ENCODE measurements at regions not wholly inside any gene's neighbourhood (a gene's known extent, or its start where the extent isn't known, plus 50 kb on each side); places are given as distances from the start of the nearest gene placed in this dataset.

DNA sequence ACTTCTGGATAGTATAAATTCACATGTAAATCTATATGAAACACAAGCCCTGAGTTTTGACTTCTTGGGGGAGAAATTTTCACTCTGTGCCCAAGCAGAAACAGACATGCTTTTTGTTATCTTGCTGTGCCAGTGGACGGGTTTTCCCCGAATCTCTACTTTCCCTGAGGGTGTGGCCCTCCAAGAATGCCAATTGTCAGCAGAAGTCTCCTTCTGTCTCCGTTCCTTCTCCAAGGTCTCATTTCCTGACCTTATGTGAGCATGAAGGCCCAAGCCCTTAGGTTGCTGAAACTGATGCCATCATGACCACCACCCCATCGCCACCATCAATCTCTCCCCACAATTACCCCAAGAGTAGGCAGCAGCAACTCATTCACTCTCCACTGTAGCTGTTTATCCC, 253.8 kb downstream of the XXYLT1 start:
- no peak for TF ChIP-seq POLR2A (IDR thresholded peaks at IDR 0.05)
- TF ChIP-seq, protein P1, sequence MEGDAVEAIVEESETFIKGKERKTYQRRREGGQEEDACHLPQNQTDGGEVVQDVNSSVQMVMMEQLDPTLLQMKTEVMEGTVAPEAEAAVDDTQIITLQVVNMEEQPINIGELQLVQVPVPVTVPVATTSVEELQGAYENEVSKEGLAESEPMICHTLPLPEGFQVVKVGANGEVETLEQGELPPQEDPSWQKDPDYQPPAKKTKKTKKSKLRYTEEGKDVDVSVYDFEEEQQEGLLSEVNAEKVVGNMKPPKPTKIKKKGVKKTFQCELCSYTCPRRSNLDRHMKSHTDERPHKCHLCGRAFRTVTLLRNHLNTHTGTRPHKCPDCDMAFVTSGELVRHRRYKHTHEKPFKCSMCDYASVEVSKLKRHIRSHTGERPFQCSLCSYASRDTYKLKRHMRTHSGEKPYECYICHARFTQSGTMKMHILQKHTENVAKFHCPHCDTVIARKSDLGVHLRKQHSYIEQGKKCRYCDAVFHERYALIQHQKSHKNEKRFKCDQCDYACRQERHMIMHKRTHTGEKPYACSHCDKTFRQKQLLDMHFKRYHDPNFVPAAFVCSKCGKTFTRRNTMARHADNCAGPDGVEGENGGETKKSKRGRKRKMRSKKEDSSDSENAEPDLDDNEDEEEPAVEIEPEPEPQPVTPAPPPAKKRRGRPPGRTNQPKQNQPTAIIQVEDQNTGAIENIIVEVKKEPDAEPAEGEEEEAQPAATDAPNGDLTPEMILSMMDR (IDR thresholded peaks at IDR 0.05 in 4 of 5, conservative IDR thresholded peaks at IDR 0.05 in 1 of 5), result no peak

Measured in gastrocnemius medialis (tissue), 4 donors.